GM23338 (cell line): ENCODE measurements at regions not wholly inside any gene's neighbourhood (a gene's known extent, or its start where the extent isn't known, plus 50 kb on each side); places are given as distances from the start of the nearest gene placed in this dataset.
"Not testable (repeated sequence)": the region's sequence is repeated elsewhere in the genome, so short reads cannot be mapped to it uniquely, and the experiment has no call there.

Source experiments
- ATAC-seq: fragments of 200-7000 bp; cut with Tn5 transposase; 3 replicates; pipeline ENCODE4 v1.9.1; 2020
- DNase-seq: peaks from one replicate; pipeline ENCODE4 v3.0.0-alpha.2; 2015; ENCODE audit warnings: low spot score
- H2AFZ ChIP-seq: fragments of 200-600 bp; sonication (generic); 2 replicates; pipeline ENCODE4 v1.8.0; 2016; ENCODE audit warnings: antibody characterized with exemption, mild to moderate bottlenecking, moderate library complexity
- H3F3A ChIP-seq: fragments of 200-600 bp; sonication (generic); replicated peaks from 2 replicates; pipeline ENCODE4 v1.8.0; 2017; ENCODE audit warnings: antibody characterized with exemption, mixed run types, low read depth
- H3K27ac ChIP-seq: fragments of 200-600 bp; sonication (generic); 2 replicates; pipeline ENCODE4 v1.6.1; 2016; ENCODE audit warnings: low read depth
- H3K27me3 ChIP-seq: fragments of 200-600 bp; sonication (generic); 2 replicates; pipeline ENCODE4 v1.8.0; 2016; ENCODE audit warnings: mild to moderate bottlenecking, mixed run types, moderate library complexity; ENCODE audit not compliant: insufficient read depth
- H3K36me3 ChIP-seq: fragments of 200-600 bp; sonication (generic); 2 replicates; pipeline ENCODE4 v1.8.0; 2016; ENCODE audit warnings: mild to moderate bottlenecking; ENCODE audit not compliant: insufficient read depth
- H3K4me1 ChIP-seq: fragments of 200-600 bp; sonication (generic); 2 replicates; pipeline ENCODE4 v1.8.0; 2016; ENCODE audit warnings: mild to moderate bottlenecking, moderate library complexity; ENCODE audit not compliant: insufficient read depth
- H3K4me2 ChIP-seq: fragments of 200-600 bp; sonication (generic); 2 replicates; pipeline ENCODE4 v1.7.1; 2017; ENCODE audit warnings: mixed run types
- H3K4me3 ChIP-seq: fragments of 200-600 bp; sonication (generic); 2 replicates; pipeline ENCODE4 v1.6.1; 2016; ENCODE audit warnings: mixed run types
- H3K79me2 ChIP-seq: fragments of 200-600 bp; sonication (generic); replicated peaks from 2 replicates; pipeline ENCODE4 v1.8.0; 2017; ENCODE audit warnings: mild to moderate bottlenecking; ENCODE audit not compliant: insufficient read depth
- H3K9me2 ChIP-seq: fragments of 200-600 bp; sonication (generic); 2 replicates; pipeline ENCODE4 v1.8.0; 2017; ENCODE audit not compliant: insufficient read depth
- H4K20me1 ChIP-seq: fragments of 200-600 bp; sonication (generic); replicated peaks from 2 replicates; pipeline ENCODE4 v1.8.0; 2017; ENCODE audit warnings: mild to moderate bottlenecking; ENCODE audit not compliant: insufficient read depth
- H3K27ac Mint-ChIP-seq: 2 replicates; pipeline ENCODE4 v1.8.0; 2020; ENCODE audit warnings: inconsistent platforms, mild to moderate bottlenecking, moderate library complexity, mixed read lengths
- H3K27me3 Mint-ChIP-seq: 3 replicates; pipeline ENCODE4 v1.8.0; 2022; ENCODE audit warnings: low read depth, mild to moderate bottlenecking, moderate library complexity, mixed read lengths, inconsistent platforms; ENCODE audit not compliant: insufficient read depth, poor library complexity
- H3K36me3 Mint-ChIP-seq: 3 replicates; pipeline ENCODE4 v1.8.0; 2021; ENCODE audit warnings: low read depth, mild to moderate bottlenecking, inconsistent platforms, moderate library complexity, mixed read lengths
- H3K4me1 Mint-ChIP-seq: 3 replicates; pipeline ENCODE4 v1.8.0; 2020; ENCODE audit warnings: mild to moderate bottlenecking, inconsistent platforms, mixed read lengths
- H3K4me3 Mint-ChIP-seq: 3 replicates; pipeline ENCODE4 v1.8.0; 2021; ENCODE audit warnings: moderate library complexity, mild to moderate bottlenecking, inconsistent platforms, mixed read lengths
- H3K9me3 Mint-ChIP-seq: 3 replicates; pipeline ENCODE4 v1.8.0; 2020; ENCODE audit warnings: moderate library complexity, mild to moderate bottlenecking, inconsistent platforms, mixed read lengths
- ETS1 ChIP-seq: IDR thresholded peaks from 2 replicates; pipeline ENCODE4 v1.6.1; 2016; ENCODE audit warnings: antibody characterized with exemption
- EZH2phosphoT487 ChIP-seq: fragments of 200-600 bp; sonication (generic); IDR thresholded peaks from one replicate; pipeline ENCODE4 v1.8.1; 2018; ENCODE audit warnings: antibody characterized with exemption; ENCODE audit not compliant: unreplicated experiment
- NANOG ChIP-seq: IDR thresholded peaks from 2 replicates; pipeline ENCODE4 v1.6.1; 2016; ENCODE audit warnings: antibody characterized with exemption, borderline replicate concordance
- POLR2AphosphoS5 ChIP-seq: IDR thresholded peaks from 2 replicates; pipeline ENCODE4 v1.6.1; 2016; ENCODE audit warnings: antibody characterized with exemption, low read depth
- STAT1 ChIP-seq: IDR thresholded peaks from one replicate; pipeline ENCODE4 v1.6.1; 2016; ENCODE audit warnings: antibody characterized with exemption; ENCODE audit not compliant: unreplicated experiment

DNA sequence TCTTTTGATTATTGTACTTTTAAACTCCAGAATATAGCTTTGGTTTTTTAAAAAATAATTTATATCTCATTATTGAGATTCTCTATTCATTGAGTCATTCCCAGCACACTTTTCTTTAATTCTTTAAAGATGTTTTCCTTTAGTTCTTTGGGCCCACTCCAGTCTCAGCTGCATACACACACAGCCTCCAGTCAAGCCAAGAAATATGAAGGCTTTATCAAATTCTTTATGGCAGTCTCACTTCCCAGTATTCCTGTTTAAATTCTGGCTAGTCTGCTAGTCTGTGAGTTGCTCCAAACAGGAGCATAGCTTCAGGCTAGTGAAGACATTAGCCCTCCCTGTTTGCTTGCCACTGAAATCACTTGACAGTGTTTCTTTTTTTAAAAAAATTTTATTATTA is 61.2 kb downstream of the CRP start:
- no peak overlapping the region for H2AFZ ChIP-seq
- H3K4me3 ChIP-seq = no peak overlapping the region
- Mint-ChIP-seq H3K36me3 (no peaks in the 10 kb centered on the region), H3K4me1 (peaks cover 5% of the 10 kb centered on the region; the same call in 1 of the 3 replicates), H3K27me3 (no peaks in the 10 kb centered on the region), H3K9me3 (no peaks in the 10 kb centered on the region), H3K27ac (no peak overlapping the region), H3K4me3 (no peak overlapping the region)
- H4K20me1 ChIP-seq = no peaks in the 10 kb centered on the region
- no peak overlapping the region for H3K4me2 ChIP-seq
- no peaks in the 10 kb centered on the region for H3K36me3 ChIP-seq
- H3K4me1 ChIP-seq = peaks cover 3% of the 10 kb centered on the region
- no peak overlapping the region for H3K27ac ChIP-seq
- H3F3A ChIP-seq = no peaks in the 10 kb centered on the region
- no peak for DNase-seq
- no peaks in the 10 kb centered on the region for H3K27me3 ChIP-seq
- H3K9me2 ChIP-seq = no peaks in the 10 kb centered on the region
- no peak for ATAC-seq
- TF ChIP-seq EZH2phosphoT487 (no peak), POLR2AphosphoS5 (no peak), STAT1 (no peak), NANOG (no peak), ETS1 (no peak)
- no peaks in the 10 kb centered on the region for H3K79me2 ChIP-seq

DNA sequence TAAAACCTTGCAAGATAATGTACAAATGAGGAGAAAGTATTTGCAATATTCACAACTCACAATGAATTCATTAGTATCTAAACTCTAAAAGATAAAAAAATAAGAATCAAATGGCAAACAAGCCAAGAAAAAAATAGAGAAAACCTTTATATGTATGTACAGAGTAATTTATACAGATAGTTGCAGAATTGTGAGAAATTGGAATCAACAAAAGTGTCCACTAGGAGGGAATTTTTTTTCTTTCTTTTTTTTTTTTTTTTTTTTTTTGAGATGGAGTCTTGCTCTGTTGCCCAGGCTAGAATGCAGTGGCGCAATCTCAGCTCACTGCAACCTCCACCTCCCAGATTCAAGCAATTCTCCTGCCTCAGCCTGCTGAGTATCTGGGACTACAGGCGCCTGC is 56.9 kb downstream of the CRP start:
- not testable (repeated sequence) for H3K4me3 ChIP-seq, H3F3A ChIP-seq, H3K79me2 ChIP-seq, H3K27ac Mint-ChIP-seq, H3K27me3 ChIP-seq, H3K36me3 ChIP-seq, H3K4me2 ChIP-seq, H3K27ac ChIP-seq, H3K9me3 Mint-ChIP-seq, H3K27me3 Mint-ChIP-seq, H3K9me2 ChIP-seq, H2AFZ ChIP-seq, H3K4me1 ChIP-seq, H4K20me1 ChIP-seq, H3K36me3 Mint-ChIP-seq, DNase-seq, H3K4me1 Mint-ChIP-seq, ATAC-seq, H3K4me3 Mint-ChIP-seq
